B cell (primary cell): ENCODE measurements at regions not wholly inside any gene's neighbourhood (a gene's known extent, or its start where the extent isn't known, plus 50 kb on each side); places are given as distances from the start of the nearest gene placed in this dataset.

Source experiments
- CTCF ChIP-seq: fragments of 200-600 bp; IDR thresholded peaks from one replicate; pipeline ENCODE4 v1.8.0; 2022; ENCODE audit warnings: antibody characterized with exemption, mild to moderate bottlenecking
- EZH2 ChIP-seq: IDR thresholded peaks from 2 replicates; pipeline ENCODE4 v1.6.1; 2012; ENCODE audit warnings: borderline replicate concordance, low read depth, mild to moderate bottlenecking, moderate library complexity, low read length; ENCODE audit not compliant: insufficient read depth, poor library complexity, severe bottlenecking

- TF ChIP-seq CTCF (no peak), EZH2 (no peak)
Measured at GRCh38 chr20:17062712-17063111, 164.1 kb upstream of the PCSK2 start.
